Esophagus muscularis mucosa (tissue), 4 donors: ENCODE measurements at regions not wholly inside any gene's neighbourhood (a gene's known extent, or its start where the extent isn't known, plus 50 kb on each side); places are given as distances from the start of the nearest gene placed in this dataset.

Source experiments
- DNase-seq: peaks from one replicate; pipeline ENCODE4 v3.0.0-alpha.2; 2017; ENCODE audit errors: extremely low spot score
- H3K27ac ChIP-seq, 4 donors: fragments of 200-600 bp; sonication (generic); replicated peaks in 1 of 4; 1 replicate in 3 of 4; 2 replicates in 1 of 4; pipeline ENCODE4 v1.5.1; 2016 to 2019; ENCODE audit warnings: mild to moderate bottlenecking in 1 of 4
- H3K27me3 ChIP-seq, 4 donors: fragments of 200-600 bp; sonication (generic); one replicate each; pipeline versions ENCODE4 v1.5.1 to v1.6.0; 2016 to 2019
- H3K36me3 ChIP-seq, 4 donors: fragments of 200-600 bp; sonication (generic); one replicate each; pipeline ENCODE4 v1.5.1; 2016 to 2019
- H3K4me1 ChIP-seq, 4 donors: fragments of 200-600 bp; sonication (generic); one replicate each; pipeline ENCODE4 v1.5.1; 2016 to 2019
- H3K4me3 ChIP-seq, 4 donors: fragments of 200-600 bp; sonication (generic); 1 replicate in 2 of 4; 2 replicates in 2 of 4; pipeline ENCODE4 v1.5.1; 2016 to 2019; ENCODE audit warnings: mild to moderate bottlenecking in 4 of 4, moderate library complexity in 1 of 4
- H3K9me3 ChIP-seq, 4 donors: fragments of 200-600 bp; sonication (generic); 1 replicate in 3 of 4; 2 replicates in 1 of 4; pipeline ENCODE4 v1.5.1; 2016 to 2019
- CTCF ChIP-seq, 3 experiments: fragments of 200-600 bp in 2 of 3; fragments of 450-650 bp in 1 of 3; sonication (generic) in 2 of 3; IDR thresholded peaks; one replicate each; pipeline ENCODE4 v1.5.1; 2017 to 2019; ENCODE audit warnings: antibody characterized with exemption in 3 of 3, mild to moderate bottlenecking in 2 of 3, moderate library complexity in 1 of 3
- EP300 ChIP-seq: sonication (generic); formaldehyde crosslinking; IDR thresholded peaks from one replicate; pipeline ENCODE4 v1.6.1; 2017; ENCODE audit warnings: antibody characterized with exemption
- POLR2A ChIP-seq: fragments of 450-650 bp; IDR thresholded peaks from one replicate; pipeline ENCODE4 v1.6.1; 2017; ENCODE audit warnings: antibody characterized with exemption, moderate library complexity, mild to moderate bottlenecking, low read depth
- POLR2AphosphoS5 ChIP-seq, 2 donors: sonication (generic); formaldehyde crosslinking; IDR thresholded peaks; one replicate each; pipeline ENCODE4 v1.6.1; 2017; ENCODE audit warnings: antibody characterized with exemption in 2 of 2
- WGBS: methylation state at CpG from one replicate; pipeline ENCODE4 v1.1.5; 2018; 5-methylcytosine and 5-hydroxymethylcytosine counted together
- intact Hi-C: fragments of 100-400 bp; cut with DNase I; formaldehyde crosslinking; loops from one replicate; pipeline ENCODE4 v1.15.1; 2023

DNA sequence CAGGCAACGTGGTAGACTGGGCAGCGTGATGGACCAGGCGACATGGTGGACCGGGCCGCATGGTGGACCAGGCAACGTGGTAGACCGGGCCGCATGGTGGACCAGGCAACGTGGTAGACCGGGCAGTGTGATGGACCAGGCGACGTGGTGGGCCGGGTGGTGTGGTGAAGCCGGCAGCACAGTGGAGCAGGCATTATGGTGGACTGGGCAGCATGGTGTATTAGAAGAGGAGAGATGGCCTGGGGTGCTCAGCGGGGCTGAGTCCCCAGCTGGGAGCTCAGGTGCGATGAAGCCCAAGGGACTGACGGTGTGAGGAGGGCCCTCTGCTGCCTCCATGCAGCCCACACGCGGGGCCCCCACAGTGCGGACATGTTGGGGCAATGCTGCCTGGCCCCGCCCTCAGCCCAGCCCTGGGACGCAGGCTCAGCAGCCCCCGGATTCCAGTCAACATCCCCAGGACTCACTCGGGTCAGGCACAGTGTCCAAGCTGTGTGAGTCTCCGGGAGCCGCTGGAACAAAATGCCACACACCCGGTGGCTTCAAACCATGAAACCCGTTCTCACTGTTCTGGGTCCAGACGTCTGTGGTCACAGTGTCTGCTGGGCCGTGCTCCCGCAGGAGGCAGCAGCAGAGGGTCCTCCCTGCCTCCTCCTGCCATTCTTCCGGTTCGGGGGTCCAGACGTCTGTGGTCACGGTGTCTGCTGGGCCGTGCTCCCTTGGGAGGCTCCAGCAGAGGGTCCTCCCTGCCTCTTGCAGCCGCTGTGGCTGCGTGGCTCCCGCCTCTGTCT lies 1084.9 kb downstream of the BRD1 start:
- TF ChIP-seq POLR2A (no peak), EP300 (no peak), CTCF (IDR thresholded peaks at IDR 0.05) (no peak), POLR2AphosphoS5 (IDR thresholded peaks at IDR 0.05) (no peak)
- H3K27ac ChIP-seq: no peak overlapping the region
- H3K36me3 ChIP-seq: no peaks in the 10 kb centered on the region
- no peak for DNase-seq
- H3K4me1 ChIP-seq: no peaks in the 10 kb centered on the region
- 92% methylated on average over 21 of the region's 39 CpGs for WGBS
- intact Hi-C loops: no loop called here
- H3K27me3 ChIP-seq: peaks cover 0 to 10% (median 0%) of the 10 kb centered on the region in 4 donors
- H3K9me3 ChIP-seq: no peaks in the 10 kb centered on the region
- H3K4me3 ChIP-seq: no peak overlapping the region

- H3K4me3 ChIP-seq: no peak overlapping the region
- DNase-seq: no peak
- 90% methylated on average over 15 of the region's 17 CpGs for WGBS
- intact Hi-C loops: no loop called here
- no peaks in the 10 kb centered on the region for H3K4me1 ChIP-seq
- no peaks in the 10 kb centered on the region for H3K9me3 ChIP-seq
- H3K36me3 ChIP-seq: no peaks in the 10 kb centered on the region
- no peak for TF ChIP-seq POLR2A
- TF ChIP-seq EP300: no peak
- no peak for TF ChIP-seq POLR2AphosphoS5 (IDR thresholded peaks at IDR 0.05)
- no peak for TF ChIP-seq CTCF (IDR thresholded peaks at IDR 0.05)
- H3K27me3 ChIP-seq: peaks cover 0 to 15% (median 0%) of the 10 kb centered on the region in 4 donors
- no peak overlapping the region for H3K27ac ChIP-seq
These were observed 1085.5 kb downstream of the BRD1 start for GRCh38 chr22:48742191-48742555.

GRCh38 chr22:48741540-48741939 lies 1086.1 kb downstream of the BRD1 start:
- intact Hi-C loops: no loop called here
- TF ChIP-seq EP300: no peak
- TF ChIP-seq POLR2AphosphoS5 (IDR thresholded peaks at IDR 0.05): no peak
- TF ChIP-seq POLR2A: no peak
- no peak for TF ChIP-seq CTCF (IDR thresholded peaks at IDR 0.05)
- 91% methylated on average over 8 of the region's 8 CpGs for WGBS

GRCh38 chr22:48740731-48741405 lies 1086.8 kb downstream of the BRD1 start:
- Histone ChIP-seq H3K27me3 (peaks cover 0 to 17% (median 0%) of the 10 kb centered on the region in 4 donors), H3K4me3 (no peak overlapping the region), H3K4me1 (no peaks in the 10 kb centered on the region), H3K9me3 (no peaks in the 10 kb centered on the region), H3K36me3 (no peaks in the 10 kb centered on the region), H3K27ac (no peak overlapping the region)
- no peak for DNase-seq
- intact Hi-C loops: no loop called here
- no peak for TF ChIP-seq POLR2AphosphoS5 (IDR thresholded peaks at IDR 0.05)
- no peak for TF ChIP-seq CTCF (IDR thresholded peaks at IDR 0.05)
- TF ChIP-seq POLR2A: no peak
- no peak for TF ChIP-seq EP300
- 88% methylated on average over 15 of the region's 31 CpGs for WGBS

More at GRCh38 chr22:48741540-48741939, 1086.1 kb downstream of the BRD1 start:
- Histone ChIP-seq H3K9me3 (no peaks in the 10 kb centered on the region), H3K4me1 (no peaks in the 10 kb centered on the region), H3K36me3 (no peaks in the 10 kb centered on the region), H3K4me3 (no peak overlapping the region), H3K27ac (no peak overlapping the region), H3K27me3 (peaks cover 0 to 17% (median 0%) of the 10 kb centered on the region in 4 donors)
- DNase-seq: no peak
